ENCODE measurements at regions not wholly inside any gene's neighbourhood (a gene's known extent, or its start where the extent isn't known, plus 50 kb on each side); places are given as distances from the start of the nearest gene placed in this dataset.

- TF ChIP-seq, protein P1, sequence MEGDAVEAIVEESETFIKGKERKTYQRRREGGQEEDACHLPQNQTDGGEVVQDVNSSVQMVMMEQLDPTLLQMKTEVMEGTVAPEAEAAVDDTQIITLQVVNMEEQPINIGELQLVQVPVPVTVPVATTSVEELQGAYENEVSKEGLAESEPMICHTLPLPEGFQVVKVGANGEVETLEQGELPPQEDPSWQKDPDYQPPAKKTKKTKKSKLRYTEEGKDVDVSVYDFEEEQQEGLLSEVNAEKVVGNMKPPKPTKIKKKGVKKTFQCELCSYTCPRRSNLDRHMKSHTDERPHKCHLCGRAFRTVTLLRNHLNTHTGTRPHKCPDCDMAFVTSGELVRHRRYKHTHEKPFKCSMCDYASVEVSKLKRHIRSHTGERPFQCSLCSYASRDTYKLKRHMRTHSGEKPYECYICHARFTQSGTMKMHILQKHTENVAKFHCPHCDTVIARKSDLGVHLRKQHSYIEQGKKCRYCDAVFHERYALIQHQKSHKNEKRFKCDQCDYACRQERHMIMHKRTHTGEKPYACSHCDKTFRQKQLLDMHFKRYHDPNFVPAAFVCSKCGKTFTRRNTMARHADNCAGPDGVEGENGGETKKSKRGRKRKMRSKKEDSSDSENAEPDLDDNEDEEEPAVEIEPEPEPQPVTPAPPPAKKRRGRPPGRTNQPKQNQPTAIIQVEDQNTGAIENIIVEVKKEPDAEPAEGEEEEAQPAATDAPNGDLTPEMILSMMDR (conservative IDR thresholded peaks at IDR 0.05; ENCODE audit: low read length) = no peak
- H3K4me3 ChIP-seq (ENCODE audit: low read length) = no peak overlapping the region
- no peak for DNase-seq (ENCODE audit: low read depth)
Measured at GRCh38 chr5:125286271-125286670, 539.8 kb upstream of the ZNF608 start.

GRCh38 chr5:125289606-125290005 lies 543.2 kb upstream of the ZNF608 start:
- TF ChIP-seq, protein P1 (conservative IDR thresholded peaks at IDR 0.05; ENCODE audit: low read length) = no peak

GRCh38 chr5:125290935-125291334 lies 544.5 kb upstream of the ZNF608 start:
- no peak for DNase-seq (ENCODE audit: low read depth)
- no peak overlapping the region for H3K4me3 ChIP-seq (ENCODE audit: low read length)
- TF ChIP-seq, protein P1 (conservative IDR thresholded peaks at IDR 0.05; ENCODE audit: low read length) = no peak

More at GRCh38 chr5:125289606-125290005, 543.2 kb upstream of the ZNF608 start:
- no peak overlapping the region for H3K4me3 ChIP-seq (ENCODE audit: low read length)
- no peak for DNase-seq (ENCODE audit: low read depth)

GRCh38 chr5:125291447-125291846 lies 545.0 kb upstream of the ZNF608 start:
- DNase-seq (ENCODE audit: low read depth) = no peak
- no peak overlapping the region for H3K4me3 ChIP-seq (ENCODE audit: low read length)
- TF ChIP-seq, protein P1 (conservative IDR thresholded peaks at IDR 0.05; ENCODE audit: low read length) = no peak

DNA sequence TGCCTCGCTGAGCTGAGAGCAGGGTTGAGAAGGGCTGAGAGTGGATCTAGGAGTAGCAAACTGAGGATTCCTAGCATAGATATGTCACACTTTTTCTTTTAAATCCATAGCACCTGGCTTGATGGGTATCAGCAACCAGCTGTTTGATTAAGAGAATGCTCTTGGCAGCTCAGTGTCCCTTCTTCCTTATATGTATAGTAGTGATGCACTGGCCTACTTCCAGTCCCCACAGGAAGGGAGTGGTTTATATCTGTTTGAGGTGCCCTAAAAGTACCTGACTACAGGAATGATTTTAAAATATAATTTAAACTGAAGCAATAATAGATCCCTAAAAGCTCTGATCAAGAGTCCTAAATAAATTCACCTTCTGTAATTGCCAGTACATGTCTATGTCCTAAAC lies 546.8 kb upstream of the ZNF608 start:
- H3K4me3 ChIP-seq (ENCODE audit: low read length) = no peak overlapping the region
- TF ChIP-seq, protein P1 (conservative IDR thresholded peaks at IDR 0.05; ENCODE audit: low read length) = no peak
- DNase-seq (ENCODE audit: low read depth) = no peak

DNA sequence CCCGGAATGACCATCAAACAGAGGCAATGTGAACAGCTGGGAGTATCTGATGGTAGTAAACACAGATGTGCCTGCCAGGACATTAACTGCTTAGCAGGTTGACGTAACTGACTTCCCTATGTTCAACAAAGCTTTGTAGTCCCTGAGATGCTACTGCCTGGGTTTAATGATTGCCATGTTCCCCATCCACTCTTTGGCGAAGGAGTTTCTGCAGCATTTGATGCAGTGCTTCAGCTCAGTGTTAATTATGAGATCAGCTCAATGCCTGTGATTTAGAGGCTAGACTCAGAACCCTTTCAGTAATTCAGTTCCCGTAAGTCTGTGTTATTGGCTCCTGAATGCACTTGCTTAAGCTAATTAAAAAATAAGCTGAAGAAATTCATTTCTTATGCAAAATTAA lies 547.3 kb upstream of the ZNF608 start:
- no peak for DNase-seq (ENCODE audit: low read depth)
- no peak overlapping the region for H3K4me3 ChIP-seq (ENCODE audit: low read length)
- TF ChIP-seq, protein P1 (conservative IDR thresholded peaks at IDR 0.05; ENCODE audit: low read length) = no peak

GRCh38 chr5:125294844-125295243 lies 548.4 kb upstream of the ZNF608 start:
- no peak overlapping the region for H3K4me3 ChIP-seq (ENCODE audit: low read length)
- TF ChIP-seq, protein P1 (conservative IDR thresholded peaks at IDR 0.05; ENCODE audit: low read length) = no peak
- no peak for DNase-seq (ENCODE audit: low read depth)
